GM19455 (cell line): ENCODE measurements at regions not wholly inside any gene's neighbourhood (a gene's known extent, or its start where the extent isn't known, plus 50 kb on each side); places are given as distances from the start of the nearest gene placed in this dataset.

ENCODE experiments used
- ATAC-seq: cut with Tn5 transposase; IDR thresholded peaks from one replicate; pipeline ENCODE4 v1.9.1; 2021; ENCODE audit not compliant: unreplicated experiment

GRCh38 chr15:39194106-39194830 lies 386.6 kb upstream of the THBS1 start:
- no peak for ATAC-seq

GRCh38 chr15:39195961-39196486 lies 384.9 kb upstream of the THBS1 start:
- ATAC-seq: no peak

- no peak for ATAC-seq
Measured at GRCh38 chr15:39198044-39199000, 382.6 kb upstream of the THBS1 start.

- no peak for ATAC-seq
Measured at GRCh38 chr15:39199076-39199475, 381.8 kb upstream of the THBS1 start.

GRCh38 chr15:39200586-39200985 lies 380.3 kb upstream of the THBS1 start:
- no peak for ATAC-seq

DNA sequence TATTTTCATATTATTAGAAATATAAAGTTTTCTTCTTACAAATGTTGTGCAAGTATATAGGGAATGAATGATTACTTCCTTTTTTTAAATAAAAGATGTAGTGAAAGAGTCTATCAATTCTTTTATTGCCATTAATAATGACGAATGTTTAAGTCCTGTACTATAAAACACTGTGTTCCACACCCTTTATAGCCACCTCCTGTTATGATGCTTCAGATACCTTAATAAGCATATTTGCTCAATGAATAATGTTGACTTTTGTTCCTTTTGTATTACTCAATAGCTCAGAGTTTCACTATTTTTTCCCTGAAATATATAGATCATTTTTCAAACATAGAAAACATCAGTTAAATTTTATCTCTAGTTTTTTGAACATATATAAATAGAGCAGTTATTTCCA lies 378.2 kb upstream of the THBS1 start:
- no peak for ATAC-seq

DNA sequence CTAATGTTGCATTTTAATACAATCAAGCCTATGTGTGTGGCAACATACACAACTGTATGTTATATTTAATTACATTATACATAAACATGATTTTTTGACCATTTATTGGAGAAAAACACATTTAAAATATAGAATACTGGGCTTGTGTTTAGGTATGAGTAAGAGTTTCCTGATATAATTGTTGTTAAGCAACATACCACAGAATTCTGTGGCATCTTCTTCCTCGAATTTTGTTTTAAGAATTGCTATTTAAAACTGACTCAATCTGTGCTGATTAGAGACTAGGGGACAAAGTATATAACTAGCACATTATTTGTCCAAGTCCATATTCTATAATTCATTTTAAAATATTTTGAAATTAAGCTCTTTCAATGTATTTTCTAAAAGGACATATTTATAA lies 376.8 kb upstream of the THBS1 start:
- ATAC-seq: no peak

DNA sequence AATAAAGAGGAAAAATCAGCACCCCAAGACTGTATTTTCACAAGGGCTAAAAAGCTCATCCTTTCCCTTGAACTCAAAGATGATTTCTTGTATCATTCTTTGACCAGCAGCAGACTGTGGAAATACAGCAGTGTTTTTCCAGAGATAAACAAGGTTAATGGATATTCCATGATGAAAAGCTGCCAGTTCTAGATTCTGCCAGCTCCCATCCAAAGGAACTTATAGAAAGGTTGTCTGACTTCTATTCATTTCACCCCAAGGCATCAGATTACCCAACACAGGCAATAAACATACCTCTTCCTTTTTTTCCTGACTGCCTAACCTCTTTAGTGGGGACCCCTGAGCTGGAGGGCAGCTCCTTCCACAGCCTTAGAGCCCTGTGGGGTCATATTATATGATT lies 375.8 kb upstream of the THBS1 start:
- no peak for ATAC-seq

- no peak for ATAC-seq
Measured at GRCh38 chr15:39205506-39206371, 375.1 kb upstream of the THBS1 start.

GRCh38 chr15:39207532-39208115 lies 373.3 kb upstream of the THBS1 start:
- no peak for ATAC-seq

GRCh38 chr15:39208187-39208586 lies 372.7 kb upstream of the THBS1 start:
- no peak for ATAC-seq

- no peak for ATAC-seq
Measured at GRCh38 chr15:39209548-39210211, 371.2 kb upstream of the THBS1 start.

DNA sequence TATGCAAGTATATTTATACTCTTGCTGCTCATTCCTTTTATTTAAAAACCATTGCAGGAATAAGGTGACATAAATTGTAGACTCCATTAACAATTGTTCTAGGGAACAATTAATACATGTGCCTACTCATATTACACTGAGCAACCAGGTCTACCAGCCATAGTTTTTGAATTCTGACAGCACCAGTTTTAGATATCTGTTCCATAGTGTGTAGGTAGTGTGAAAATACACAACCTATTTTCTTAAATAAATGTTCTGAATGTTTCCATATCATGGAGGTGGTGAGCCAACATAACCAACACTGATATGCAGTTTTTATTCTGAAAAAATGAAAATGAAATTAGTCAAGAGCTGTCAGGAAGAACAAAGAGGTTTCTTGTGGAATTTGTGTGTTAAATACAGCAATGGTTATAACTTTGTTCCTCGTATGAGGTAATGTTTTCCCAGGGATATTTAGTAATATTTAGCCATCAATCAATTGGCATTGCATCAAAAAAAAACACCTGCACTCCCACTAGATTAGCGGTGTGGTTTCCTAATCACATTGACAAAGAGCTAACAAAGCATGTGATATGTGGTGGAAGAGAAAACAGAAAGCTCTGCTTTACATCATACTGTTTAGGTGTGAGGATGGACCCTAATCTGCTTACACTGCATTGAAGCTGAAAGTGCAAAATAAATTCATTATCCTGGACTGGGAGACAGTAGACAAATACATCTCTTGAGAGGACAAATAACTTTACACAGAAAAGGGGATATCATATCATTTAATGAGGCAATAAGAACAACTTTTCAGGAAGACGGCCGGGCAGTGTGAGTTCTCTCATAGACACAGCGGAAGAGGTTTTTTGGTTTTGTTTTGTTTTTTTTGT lies 369.5 kb upstream of the THBS1 start:
- no peak for ATAC-seq

DNA sequence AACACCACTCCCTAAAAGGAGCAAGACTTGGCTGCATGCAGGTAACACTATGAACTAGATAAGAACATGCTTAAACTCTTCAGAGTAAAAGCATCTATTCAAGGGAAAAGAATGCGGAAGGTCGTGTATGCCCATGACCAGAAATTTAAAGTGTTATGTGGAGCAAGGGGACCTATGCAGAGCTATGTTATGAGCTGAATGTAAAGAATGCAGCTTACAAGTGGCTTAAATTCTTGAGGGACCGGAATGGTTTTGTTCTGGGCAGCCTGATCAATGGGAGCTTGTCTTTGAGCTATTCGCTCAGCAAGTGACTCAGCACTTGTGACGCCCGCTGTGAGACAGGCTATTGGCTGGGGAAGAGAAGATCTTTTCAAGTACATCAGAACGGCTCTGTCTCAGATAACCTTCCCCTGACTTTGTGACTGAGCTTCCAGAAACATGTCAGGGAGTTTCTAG lies 367.5 kb upstream of the THBS1 start:
- no peak for ATAC-seq

- ATAC-seq: no peak
Measured at GRCh38 chr15:39215015-39215414, 365.9 kb upstream of the THBS1 start.

GRCh38 chr15:39216816-39217215 lies 364.1 kb upstream of the THBS1 start:
- ATAC-seq: no peak

DNA sequence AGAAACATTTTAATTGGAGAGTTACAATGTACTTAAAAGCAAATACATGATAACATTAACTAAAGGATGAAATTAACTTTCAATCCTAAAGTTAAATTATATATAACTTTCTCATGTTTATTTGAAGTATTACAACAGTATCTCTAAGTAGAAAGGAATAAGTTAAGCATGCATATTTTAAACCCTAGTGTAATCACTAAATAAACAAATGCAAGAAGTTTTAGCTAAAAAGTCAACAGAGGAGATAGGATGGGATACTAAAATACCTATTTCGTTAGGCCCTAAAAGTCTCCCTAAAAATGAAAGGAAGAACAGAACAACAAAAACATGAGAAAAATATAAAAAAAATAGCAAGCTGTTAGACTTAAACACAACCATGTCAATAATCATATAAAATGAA lies 361.3 kb upstream of the THBS1 start:
- ATAC-seq: no peak

- ATAC-seq: no peak
Measured at GRCh38 chr15:39226169-39226937, 354.5 kb upstream of the THBS1 start.
